ENCODE measurements at regions not wholly inside any gene's neighbourhood (a gene's known extent, or its start where the extent isn't known, plus 50 kb on each side); places are given as distances from the start of the nearest gene placed in this dataset.

- DNase-seq: no peak
Measured at GRCh38 chr16:86683441-86684194, 105.3 kb downstream of the FOXL1 start.

GRCh38 chr16:86685076-86685475, 106.7 kb downstream of the FOXL1 start:
- DNase-seq: peak; percentile 59

- no peak for DNase-seq
Measured at GRCh38 chr16:86690970-86691369, 112.6 kb downstream of the FOXL1 start.

- DNase-seq: no peak
Measured at GRCh38 chr16:86692426-86692825, 114.1 kb downstream of the FOXL1 start.

- DNase-seq: no peak
Measured at GRCh38 chr16:86693033-86693432, 114.7 kb downstream of the FOXL1 start.

GRCh38 chr16:86697715-86698114, 119.4 kb downstream of the FOXL1 start:
- peak; percentile 76 for DNase-seq

GRCh38 chr16:86700046-86700945, 121.9 kb downstream of the FOXL1 start:
- peak; percentile 59 for DNase-seq

- DNase-seq: no peak
Measured at GRCh38 chr16:86701286-86701975, 123.1 kb downstream of the FOXL1 start.

- no peak for DNase-seq
Measured at GRCh38 chr16:86702824-86703588, 124.7 kb downstream of the FOXL1 start.

- no peak for DNase-seq
Measured at GRCh38 chr16:86704516-86704915, 126.2 kb downstream of the FOXL1 start.

GRCh38 chr16:86706726-86707125, 128.4 kb downstream of the FOXL1 start:
- no peak for DNase-seq

- no peak for DNase-seq
Measured at GRCh38 chr16:86707171-86707570, 128.8 kb downstream of the FOXL1 start.

GRCh38 chr16:86707581-86707980, 129.2 kb downstream of the FOXL1 start:
- no peak for DNase-seq

GRCh38 chr16:86708431-86708830, 130.1 kb downstream of the FOXL1 start:
- peak; percentile 19 for DNase-seq

GRCh38 chr16:86709103-86709502, 130.8 kb downstream of the FOXL1 start:
- DNase-seq: no peak

- DNase-seq: no peak
Measured at GRCh38 chr16:86709902-86710601, 131.7 kb downstream of the FOXL1 start.

- DNase-seq: no peak
Measured at GRCh38 chr16:86710602-86710950, 132.2 kb downstream of the FOXL1 start.

- no peak for DNase-seq
Measured at GRCh38 chr16:86712158-86713009, 134.0 kb downstream of the FOXL1 start.

- no peak for DNase-seq
Measured at GRCh38 chr16:86713021-86713631, 134.8 kb downstream of the FOXL1 start.

GRCh38 chr16:86714166-86714565, 135.8 kb downstream of the FOXL1 start:
- peak; percentile 25 for DNase-seq

GRCh38 chr16:86716649-86717048, 138.3 kb downstream of the FOXL1 start:
- no peak for DNase-seq

Measured in fibroblast of upper back skin (primary cell).